Stimulated activated CD4-positive, alpha-beta T cell treated with anti-CD3 and anti-CD28 coated beads, Interleukin-1b, Interleukin-23, amount 100 ng/mL, for 1 hour (primary cell): ENCODE measurements at regions not wholly inside any gene's neighbourhood (a gene's known extent, or its start where the extent isn't known, plus 50 kb on each side); places are given as distances from the start of the nearest gene placed in this dataset.
A peak's percentile ranks its signal among the peaks of the same experiment; 100 is the strongest.
"Not testable (repeated sequence)": the region's sequence is repeated elsewhere in the genome, so short reads cannot be mapped to it uniquely, and the experiment has no call there.

ENCODE experiments used
- DNase-seq, 2 donors: peaks; one replicate each; pipeline ENCODE4 v3.0.0-alpha.2; 2020; ENCODE audit warnings: low read depth in 2 of 2

DNA sequence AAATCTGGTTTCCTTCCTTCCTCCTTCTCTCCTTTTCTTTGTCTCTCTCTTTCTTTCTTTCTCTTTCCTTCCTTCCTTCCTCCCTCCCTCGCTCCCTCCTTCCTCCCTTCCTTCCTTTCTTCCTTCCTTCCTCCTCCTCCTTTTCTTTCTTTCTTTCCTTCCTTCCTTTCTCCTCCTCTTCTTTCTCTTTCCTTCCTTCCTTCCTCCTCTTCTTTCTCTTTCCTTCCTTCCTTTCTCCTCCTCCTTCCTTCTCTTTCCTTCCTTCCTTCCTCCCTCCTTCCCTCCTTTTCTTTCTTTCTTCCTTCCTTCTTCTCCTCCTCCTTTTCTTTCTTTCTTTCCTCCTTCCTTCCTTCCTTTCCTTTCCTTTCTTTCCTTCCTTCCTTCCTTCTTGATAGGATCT lies 61.2 kb downstream of the VIP start:
- no peak for DNase-seq

- DNase-seq: no peak
These were observed 64.8 kb downstream of the VIP start for GRCh38 chr6:152815230-152815872.

DNA sequence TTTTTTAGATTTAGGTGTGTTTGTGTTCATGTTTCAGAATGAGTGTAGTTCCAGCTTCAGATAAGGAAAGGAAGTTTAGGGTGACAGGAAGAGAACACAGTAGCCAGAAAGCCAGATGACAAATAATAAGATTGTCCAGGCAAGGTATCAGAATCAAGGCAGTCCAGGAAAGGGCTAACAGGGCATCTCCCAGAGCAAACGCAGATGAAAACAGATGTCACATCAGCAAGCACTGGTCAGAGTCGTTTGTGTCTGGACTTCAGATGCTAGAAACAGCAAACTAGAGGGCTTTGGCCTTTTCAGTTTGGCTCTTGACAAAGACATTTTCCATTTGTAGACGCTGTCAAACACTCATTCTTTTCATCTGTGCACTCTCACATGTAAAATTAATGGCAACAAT lies 65.5 kb downstream of the VIP start:
- DNase-seq: no peak

DNA sequence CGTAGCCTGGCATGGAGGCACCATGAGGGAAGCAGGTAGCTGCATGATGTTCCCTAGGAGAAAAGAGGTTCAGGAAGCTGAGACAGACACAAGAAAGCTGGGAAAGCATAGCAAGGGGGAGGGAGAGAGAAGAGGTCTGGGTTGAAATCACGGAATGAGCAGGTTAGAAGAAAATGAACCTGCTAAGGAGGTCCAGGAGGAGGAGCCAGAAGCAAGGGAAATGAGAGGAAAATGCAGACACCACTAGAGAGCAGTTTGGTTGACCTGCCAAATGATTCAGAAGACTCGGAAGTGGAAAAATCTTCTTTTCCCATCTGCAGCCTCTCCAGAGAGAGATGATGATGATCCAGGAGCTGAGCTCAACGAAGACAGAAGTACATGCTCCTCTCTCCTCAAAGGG lies 70.9 kb downstream of the VIP start:
- DNase-seq: no peak

- DNase-seq: no peak
These were observed 74.1 kb downstream of the VIP start for GRCh38 chr6:152824666-152825065.

DNA sequence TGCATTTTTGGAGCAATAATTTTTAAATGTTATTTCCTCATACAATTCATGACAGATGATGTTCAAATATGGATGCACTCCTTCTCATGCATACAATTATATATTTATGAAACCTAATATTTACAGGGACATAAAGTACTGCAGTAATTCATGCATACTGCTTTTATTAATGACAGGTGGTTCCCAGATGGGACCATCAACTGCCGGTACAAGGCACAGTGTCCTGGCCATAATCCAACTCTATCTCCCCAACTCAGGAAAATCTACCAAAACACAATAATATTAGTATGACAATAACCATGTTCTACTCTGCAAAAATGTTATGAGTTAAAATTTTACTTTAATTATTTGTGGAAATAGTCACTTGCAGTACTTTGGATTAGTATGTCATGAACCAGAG lies 77.8 kb downstream of the VIP start:
- DNase-seq: no peak

DNA sequence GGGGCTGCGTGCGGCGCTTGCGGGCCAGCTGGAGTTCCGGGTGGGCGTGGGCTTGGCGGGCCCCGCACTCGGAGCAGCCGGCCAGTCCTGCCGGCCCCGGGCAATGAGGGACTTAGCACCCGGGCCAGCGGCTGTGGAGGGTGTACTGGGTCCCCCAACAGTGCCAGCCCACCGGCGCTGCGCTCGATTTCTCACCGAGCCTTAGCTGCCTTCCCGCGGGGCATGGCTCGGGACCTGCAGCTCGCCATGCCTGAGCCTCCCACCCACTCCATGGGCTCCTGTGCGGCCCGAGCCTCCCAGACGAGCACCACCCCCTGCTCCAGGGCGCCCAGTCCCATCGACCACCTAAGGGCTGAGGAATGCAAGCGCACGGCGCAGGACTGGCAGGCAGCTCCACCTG lies 83.8 kb downstream of the VIP start:
- not testable (repeated sequence) for DNase-seq

- DNase-seq: no peak
These were observed 85.9 kb downstream of the VIP start for GRCh38 chr6:152836523-152836922.

DNA sequence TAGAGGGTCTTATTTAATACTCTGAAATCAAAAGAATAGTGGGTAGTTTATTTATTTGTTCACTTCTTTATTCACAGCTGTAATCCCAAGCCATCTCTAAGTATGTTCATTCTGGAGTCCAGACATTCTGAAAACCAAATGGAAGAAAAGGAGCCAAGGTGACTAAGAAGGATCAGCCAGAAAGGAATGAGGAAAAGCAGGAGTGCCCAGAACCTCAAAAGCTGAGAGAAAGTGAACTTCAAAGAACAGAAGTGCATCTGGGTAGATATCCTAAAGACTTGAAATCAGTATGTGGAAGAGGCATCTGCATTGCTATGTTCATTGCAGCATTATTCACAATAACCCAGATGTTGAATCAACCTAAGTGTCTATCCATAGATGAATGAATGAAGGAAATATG lies 94.8 kb downstream of the VIP start:
- DNase-seq: no peak

DNA sequence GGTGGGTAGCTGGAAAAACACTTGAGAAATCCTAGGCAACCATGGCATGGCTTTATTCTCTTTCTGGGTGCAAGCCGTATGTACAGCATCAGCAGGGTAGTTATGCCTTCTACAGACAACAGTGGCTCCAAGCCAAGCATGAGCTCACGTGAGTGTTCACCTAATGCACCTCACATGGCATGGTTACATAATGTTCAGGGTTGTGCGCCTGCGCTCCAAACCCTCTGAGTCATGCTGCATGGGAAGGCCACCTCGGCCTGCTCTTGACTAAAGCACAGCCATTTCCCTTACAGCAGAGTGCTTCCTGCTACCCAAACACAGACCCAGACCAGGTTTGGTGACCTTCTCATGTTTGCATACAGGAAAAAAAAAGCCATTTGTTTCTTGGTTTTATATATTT lies 96.2 kb downstream of the VIP start:
- no peak for DNase-seq

DNA sequence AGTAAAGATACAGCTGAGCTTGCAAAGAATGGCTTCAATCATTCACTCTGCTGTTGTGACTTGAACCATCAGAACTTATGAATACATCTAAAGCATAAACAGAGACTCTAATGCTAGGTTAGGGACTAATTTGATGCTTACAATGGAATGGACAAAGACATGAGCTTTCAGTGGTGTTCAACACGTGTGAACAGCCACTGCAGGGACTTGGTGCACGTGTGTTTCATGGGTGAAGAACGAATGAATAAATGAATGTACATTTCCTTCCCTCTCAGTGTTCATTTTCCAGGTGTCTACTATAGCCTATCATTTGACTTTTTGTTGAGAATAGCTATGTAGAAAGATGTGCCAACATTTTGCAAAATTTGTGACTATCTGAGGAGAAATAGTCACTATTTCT lies 98.3 kb downstream of the VIP start:
- DNase-seq: no peak

DNA sequence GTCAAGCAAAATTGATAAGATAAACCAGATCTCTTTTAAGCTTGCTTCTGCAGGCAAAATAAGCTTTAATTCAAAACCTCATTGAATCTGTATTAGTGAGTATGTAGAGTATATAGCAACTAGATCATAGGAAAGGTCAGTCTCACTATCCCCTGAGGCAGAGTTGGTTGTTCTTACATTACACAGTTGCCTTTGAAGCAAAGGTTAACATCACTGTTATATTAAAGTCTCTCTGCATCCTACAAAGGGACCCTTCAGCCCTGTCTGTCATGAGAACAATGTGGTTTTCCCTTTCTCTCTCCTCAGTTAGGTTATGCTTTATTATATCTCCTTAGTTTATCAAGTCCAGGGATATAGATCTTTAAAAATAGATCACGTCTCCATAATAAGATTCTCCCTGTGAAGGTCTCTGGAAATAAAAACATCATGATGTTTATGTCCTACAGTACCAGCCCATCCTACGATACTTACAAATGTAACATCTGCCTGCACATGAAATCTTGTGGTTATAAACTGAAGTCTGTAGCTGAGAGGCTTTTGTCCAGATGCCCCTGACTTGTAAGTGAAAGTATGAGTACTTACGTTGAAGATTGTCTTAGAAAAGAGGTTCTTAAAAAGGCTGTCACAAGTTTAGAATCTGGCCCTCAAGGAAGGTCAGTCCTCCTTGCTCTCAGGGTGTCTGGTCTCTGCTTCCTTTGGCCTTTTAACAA lies 103.6 kb downstream of the VIP start:
- no peak for DNase-seq

DNA sequence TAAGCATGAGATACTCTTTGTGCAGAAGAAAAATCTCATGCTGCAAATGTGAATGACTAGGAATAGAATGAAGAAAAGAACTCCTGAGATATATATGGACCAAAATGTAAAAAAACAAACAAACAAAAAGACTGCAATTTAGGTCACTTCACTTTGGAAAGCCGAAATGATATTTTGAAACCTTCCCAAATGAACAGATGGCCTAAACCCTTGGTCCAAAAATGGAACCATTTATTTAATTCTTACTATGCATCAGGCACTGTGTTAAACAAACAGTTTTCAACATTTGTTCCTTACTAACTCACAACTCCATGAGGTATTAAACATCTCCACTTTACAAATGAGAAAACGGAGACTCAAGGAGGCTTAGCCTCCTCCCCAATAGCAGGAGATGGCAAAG lies 107.5 kb downstream of the VIP start:
- no peak for DNase-seq

DNA sequence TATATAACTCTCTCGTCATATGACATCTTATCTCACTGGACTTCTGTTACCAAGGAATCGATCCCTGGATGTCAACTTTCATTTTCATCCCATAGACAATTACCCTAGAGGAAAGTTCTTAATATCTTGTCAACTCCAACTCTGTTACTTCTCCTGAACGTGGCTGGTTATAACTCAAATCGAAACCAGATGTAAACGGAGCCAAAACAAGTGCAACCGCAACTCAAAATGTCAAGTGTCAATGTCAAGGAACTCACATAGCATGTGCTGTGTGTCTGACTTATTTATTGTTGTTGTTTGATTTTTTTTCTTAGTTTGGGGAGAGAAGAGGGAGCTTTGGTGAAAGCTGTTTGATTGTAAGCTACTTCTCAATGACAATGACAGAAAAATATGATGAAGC lies 108.6 kb downstream of the VIP start:
- DNase-seq: no peak

DNA sequence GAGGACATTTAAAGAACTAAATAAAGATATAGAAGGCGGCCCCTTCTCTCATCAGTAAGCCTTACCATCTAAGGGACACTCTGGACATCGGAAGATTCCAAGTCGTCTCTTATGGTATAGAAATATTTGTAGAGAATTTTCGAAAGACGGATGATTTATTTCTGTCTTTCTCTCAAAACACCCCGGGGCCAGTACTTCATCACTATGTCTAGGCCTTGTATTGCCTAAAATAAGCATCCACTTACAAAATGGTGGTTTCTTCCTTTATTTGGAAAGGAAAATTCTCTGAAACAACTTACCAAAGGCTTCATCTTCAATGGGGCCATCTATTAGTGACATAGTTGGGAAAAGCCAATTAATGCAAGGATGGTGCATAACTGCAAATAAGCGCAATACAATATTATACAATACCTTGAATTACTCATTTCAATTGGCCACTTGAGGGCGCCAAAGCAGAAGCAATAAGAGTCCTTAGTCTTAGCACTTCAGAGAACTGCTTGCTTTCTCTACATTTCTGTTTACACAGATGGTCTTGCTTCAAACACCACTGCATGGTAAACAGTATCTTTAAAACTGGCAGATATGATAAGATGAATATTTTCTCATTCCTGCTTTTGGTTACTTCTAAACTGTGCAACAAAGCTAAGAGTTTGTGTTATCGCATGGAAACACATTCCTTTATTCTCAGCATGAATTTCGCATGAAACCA lies 113.2 kb downstream of the VIP start:
- peak; percentile 5 to 24 for DNase-seq

GRCh38 chr6:152874267-152874666 lies 108.6 kb downstream of the FBXO5 start:
- no peak for DNase-seq

- no peak for DNase-seq
These were observed 107.8 kb downstream of the FBXO5 start for GRCh38 chr6:152874846-152875568.

GRCh38 chr6:152879681-152880080 lies 103.2 kb downstream of the FBXO5 start:
- DNase-seq: no peak

DNA sequence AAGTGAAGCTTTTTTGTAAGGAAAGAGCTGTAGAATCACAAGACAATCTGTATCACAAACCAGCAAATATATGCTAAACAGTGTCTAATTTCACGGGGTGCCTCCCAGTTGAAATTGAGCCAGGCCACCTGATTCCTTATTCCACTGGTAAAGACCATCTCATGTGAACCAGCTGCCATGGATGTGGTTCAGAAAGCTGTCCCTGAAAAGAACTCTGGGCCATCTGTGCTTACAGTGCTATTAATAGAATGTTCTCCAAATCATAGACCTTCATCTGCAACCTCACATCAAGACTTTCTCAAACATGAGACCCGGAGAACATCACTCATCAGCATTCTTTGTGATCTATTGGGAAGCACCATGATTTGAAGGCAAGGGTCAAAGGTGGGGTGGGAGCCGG lies 89.7 kb downstream of the FBXO5 start:
- DNase-seq: no peak

GRCh38 chr6:152896923-152897322 lies 85.9 kb downstream of the FBXO5 start:
- DNase-seq: no peak

- DNase-seq: peak; percentile 12 to 42
These were observed 84.9 kb downstream of the FBXO5 start for GRCh38 chr6:152897807-152898399.

DNA sequence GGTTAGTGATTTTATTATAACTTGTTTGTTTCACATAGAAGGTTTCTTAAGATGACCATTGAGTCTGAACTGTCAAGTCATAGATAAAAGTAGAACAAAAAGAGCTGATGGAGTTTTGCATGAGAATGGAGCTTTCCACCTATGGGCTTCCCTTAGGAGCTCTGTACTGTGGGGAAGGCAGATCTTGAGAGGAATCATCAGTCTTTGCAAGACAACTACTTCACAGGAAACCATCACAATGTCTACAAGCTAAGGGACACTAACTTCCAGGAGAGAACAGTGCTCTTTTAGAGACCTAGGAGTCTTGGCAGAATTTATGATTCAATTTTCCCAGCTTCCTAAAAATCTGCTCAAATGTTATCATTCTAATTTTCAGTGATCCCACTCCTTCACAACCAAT lies 78.2 kb downstream of the FBXO5 start:
- DNase-seq: no peak
